Omental fat pad (tissue), 3 donors: ENCODE measurements at regions not wholly inside any gene's neighbourhood (a gene's known extent, or its start where the extent isn't known, plus 50 kb on each side); places are given as distances from the start of the nearest gene placed in this dataset.

Experiments used
- ATAC-seq: fragments of 150-250 bp; one replicate; pipeline ENCODE4 v1.9.1; 2016; ENCODE audit warnings: mild to moderate bottlenecking, moderate library complexity; ENCODE audit not compliant: low FRiP score
- DNase-seq: peaks from one replicate; pipeline ENCODE4 v3.0.0-alpha.2; 2019; ENCODE audit warnings: low spot score
- TF ChIP-seq, protein P1 (sequence below), 3 donors: fragments of 450-650 bp; IDR thresholded peaks; one replicate each; pipeline ENCODE4 v1.5.1; 2016 to 2017; ENCODE audit warnings: antibody characterized with exemption in 3 of 3, mild to moderate bottlenecking in 3 of 3, moderate library complexity in 2 of 3

DNA sequence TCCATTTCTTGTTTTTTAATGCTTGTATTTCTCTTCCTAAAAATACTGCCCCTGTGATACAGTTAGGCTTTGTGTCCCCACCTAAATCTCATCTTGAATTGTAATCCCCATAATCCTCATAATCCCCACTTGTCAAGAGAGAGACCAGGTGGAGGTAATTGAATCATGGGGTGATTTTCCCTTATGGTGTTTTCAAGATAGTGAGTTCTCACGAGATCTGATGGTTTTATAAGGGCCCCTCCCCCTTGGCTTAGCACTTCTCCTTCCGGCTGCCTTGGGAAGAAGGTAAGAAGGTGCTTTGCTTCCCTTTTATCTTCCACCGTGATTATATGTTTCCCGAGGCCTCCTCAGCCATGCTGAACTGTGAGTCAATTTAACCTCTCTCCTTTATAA, 227.4 kb downstream of the MAN2A1 start:
- DNase-seq (no peak), ATAC-seq (no peak)
- TF ChIP-seq, protein P1, sequence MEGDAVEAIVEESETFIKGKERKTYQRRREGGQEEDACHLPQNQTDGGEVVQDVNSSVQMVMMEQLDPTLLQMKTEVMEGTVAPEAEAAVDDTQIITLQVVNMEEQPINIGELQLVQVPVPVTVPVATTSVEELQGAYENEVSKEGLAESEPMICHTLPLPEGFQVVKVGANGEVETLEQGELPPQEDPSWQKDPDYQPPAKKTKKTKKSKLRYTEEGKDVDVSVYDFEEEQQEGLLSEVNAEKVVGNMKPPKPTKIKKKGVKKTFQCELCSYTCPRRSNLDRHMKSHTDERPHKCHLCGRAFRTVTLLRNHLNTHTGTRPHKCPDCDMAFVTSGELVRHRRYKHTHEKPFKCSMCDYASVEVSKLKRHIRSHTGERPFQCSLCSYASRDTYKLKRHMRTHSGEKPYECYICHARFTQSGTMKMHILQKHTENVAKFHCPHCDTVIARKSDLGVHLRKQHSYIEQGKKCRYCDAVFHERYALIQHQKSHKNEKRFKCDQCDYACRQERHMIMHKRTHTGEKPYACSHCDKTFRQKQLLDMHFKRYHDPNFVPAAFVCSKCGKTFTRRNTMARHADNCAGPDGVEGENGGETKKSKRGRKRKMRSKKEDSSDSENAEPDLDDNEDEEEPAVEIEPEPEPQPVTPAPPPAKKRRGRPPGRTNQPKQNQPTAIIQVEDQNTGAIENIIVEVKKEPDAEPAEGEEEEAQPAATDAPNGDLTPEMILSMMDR (IDR thresholded peaks at IDR 0.05) = no peak

DNA sequence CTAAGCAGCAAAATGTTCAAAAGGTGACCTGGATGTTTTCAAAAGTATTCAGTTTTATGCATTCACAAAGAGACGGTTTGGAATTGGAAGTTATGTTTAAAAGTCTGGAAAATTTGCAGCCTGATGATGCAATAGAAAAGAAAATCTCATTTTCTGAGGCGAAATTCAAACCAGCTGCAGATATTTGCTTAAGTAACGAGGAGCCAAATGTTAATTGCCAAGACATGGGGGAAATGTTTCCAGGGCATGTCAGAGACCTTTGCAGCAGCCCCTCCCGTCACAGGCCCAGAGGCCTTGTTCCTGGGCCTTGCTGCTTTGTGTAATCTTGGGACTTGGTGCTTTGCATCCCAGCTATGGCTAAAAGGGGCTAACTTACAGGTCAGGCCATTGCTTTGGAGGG, 228.2 kb downstream of the MAN2A1 start:
- no peak for DNase-seq
- no peak for ATAC-seq
- TF ChIP-seq, protein P1 (IDR thresholded peaks at IDR 0.05) = no peak

DNA sequence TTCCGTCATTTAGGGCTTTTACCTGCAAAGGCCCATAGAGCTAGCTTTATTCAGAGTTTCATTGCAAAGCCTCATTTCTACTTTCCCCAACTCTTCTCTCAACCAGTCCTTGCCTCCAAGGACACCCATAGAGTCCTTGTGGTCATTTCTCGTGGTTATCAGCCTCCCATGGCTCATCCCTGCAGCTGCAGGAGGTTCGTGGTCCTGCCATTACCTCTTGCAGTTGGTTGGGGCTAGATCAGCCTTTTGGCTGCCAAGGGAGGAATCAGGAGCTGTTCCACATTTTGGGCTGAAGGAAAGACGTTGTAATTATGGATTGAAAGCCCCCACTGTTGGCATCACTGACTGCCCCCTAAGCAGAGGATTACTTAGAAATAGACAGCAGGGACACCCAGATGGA, 231.0 kb downstream of the MAN2A1 start:
- TF ChIP-seq, protein P1 (IDR thresholded peaks at IDR 0.05) = no peak
- DNase-seq (no peak), ATAC-seq (no peak)

DNA sequence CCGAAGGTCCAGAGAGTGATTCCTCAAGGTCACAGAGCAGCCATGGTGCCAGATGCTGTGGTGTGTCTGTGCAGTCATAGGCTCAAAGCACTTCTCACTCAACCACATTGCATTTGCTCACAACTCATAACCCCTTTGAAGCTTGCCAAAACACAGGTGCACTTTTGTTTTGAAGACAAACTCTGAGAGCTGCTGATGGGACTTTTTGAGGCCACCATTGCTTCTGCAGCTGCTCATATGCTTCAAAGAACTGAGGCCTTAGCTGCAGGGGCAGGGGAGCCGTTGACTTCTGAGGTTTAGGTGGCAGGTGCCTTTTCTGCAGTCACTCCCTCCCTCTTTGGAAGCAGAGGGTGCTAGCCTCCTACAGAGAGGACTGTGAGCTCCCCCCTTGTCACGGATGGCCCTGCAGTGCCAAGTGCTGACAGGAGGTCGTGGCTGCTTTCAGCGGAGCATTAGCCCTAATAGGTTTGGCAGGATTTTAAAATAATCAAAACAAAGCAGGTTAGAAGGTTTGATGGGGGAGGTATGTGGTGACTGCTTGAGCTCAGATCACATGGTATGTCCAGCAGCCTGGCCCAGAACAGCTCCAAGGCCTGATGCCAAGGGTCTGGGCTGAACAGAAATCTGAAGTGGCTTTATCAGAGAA, 232.1 kb downstream of the MAN2A1 start:
- TF ChIP-seq, protein P1 (IDR thresholded peaks at IDR 0.05) = no peak
- DNase-seq = no peak
- ATAC-seq = no peak

DNA sequence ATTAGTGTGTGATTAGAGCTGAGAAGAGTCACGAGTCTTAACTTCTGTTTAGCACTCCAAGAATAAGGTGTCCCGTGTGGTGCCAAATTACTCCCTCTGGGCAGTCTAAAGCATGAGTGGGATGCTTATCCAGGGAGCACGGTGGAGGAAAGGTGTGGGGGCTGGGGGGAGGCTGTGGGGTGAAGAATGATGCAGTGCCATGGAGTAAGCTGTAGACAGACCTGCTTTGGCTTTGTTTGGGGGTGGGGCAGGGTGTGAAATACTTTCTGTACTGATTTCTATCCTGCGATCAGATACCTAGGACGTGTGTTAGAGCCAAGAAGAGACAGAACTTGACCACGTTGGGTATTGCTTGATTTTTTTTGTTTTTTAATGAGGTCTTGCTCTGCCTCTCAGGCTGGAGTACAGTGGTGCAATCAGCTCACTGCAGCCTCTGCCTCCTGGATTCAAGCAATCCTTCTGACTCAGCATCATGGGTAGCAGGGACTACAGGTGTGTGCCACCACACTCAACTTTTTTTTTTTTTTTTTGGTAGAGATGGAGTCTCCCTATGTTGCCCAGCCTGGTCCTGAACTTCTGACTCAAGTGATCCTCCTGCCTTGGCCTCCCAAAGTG, 232.8 kb downstream of the MAN2A1 start:
- no peak for DNase-seq
- no peak for ATAC-seq
- TF ChIP-seq, protein P1 (IDR thresholded peaks at IDR 0.05) = no peak

DNA sequence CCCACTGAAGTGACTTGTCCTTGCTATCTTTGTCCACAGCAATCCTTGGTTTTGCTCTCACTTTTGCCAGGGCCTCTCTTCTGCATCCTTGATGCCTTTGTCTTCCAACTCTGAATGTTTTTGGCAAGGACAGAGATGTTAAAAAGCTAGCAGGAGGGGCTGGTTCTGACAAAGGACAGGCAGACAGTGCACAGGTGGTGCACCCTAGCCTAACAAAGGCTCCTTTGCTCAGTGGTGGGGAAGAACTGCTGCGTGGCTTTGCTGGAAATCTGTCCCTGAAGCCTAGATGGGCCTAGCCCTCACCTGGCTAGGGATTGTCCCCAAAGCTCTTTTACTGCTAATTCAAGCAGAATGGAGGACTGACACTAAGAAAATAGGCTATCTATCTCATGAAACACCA, 233.5 kb downstream of the MAN2A1 start:
- DNase-seq = no peak
- TF ChIP-seq, protein P1 (IDR thresholded peaks at IDR 0.05) = no peak
- ATAC-seq = no peak
